D341Med (cell line): ENCODE measurements at regions not wholly inside any gene's neighbourhood (a gene's known extent, or its start where the extent isn't known, plus 50 kb on each side); places are given as distances from the start of the nearest gene placed in this dataset.
"Not testable (repeated sequence)": the region's sequence is repeated elsewhere in the genome, so short reads cannot be mapped to it uniquely, and the experiment has no call there.

Source experiments
- DNase-seq: peaks from one replicate; pipeline ENCODE4 v3.0.0; 2012; ENCODE audit warnings: low spot score

- no peak for DNase-seq
These were observed 226.6 kb upstream of the TENM4 start for GRCh38 chr11:79667380-79667779.

- DNase-seq: no peak
These were observed 222.2 kb upstream of the TENM4 start for GRCh38 chr11:79663017-79663416.

GRCh38 chr11:79661373-79661772 is 220.5 kb upstream of the TENM4 start:
- DNase-seq: no peak

GRCh38 chr11:79648766-79649520 is 208.1 kb upstream of the TENM4 start:
- DNase-seq: no peak

GRCh38 chr11:79637219-79637618 is 196.4 kb upstream of the TENM4 start:
- no peak for DNase-seq

- no peak for DNase-seq
These were observed 194.1 kb upstream of the TENM4 start for GRCh38 chr11:79634905-79635304.

GRCh38 chr11:79627281-79627680 is 186.5 kb upstream of the TENM4 start:
- no peak for DNase-seq

GRCh38 chr11:79626135-79627075 is 185.6 kb upstream of the TENM4 start:
- DNase-seq: no peak

GRCh38 chr11:79623375-79623774 is 182.5 kb upstream of the TENM4 start:
- no peak for DNase-seq

GRCh38 chr11:79617561-79617960 is 176.7 kb upstream of the TENM4 start:
- DNase-seq: no peak

- DNase-seq: no peak
These were observed 175.6 kb upstream of the TENM4 start for GRCh38 chr11:79616392-79616851.

GRCh38 chr11:79615425-79615824 is 174.6 kb upstream of the TENM4 start:
- no peak for DNase-seq

- no peak for DNase-seq
These were observed 169.8 kb upstream of the TENM4 start for GRCh38 chr11:79610678-79611077.

- no peak for DNase-seq
These were observed 169.3 kb upstream of the TENM4 start for GRCh38 chr11:79610139-79610538.

GRCh38 chr11:79609511-79609910 is 168.7 kb upstream of the TENM4 start:
- no peak for DNase-seq

- DNase-seq: not testable (repeated sequence)
These were observed 165.6 kb upstream of the TENM4 start for GRCh38 chr11:79606461-79606860.

- no peak for DNase-seq
These were observed 159.9 kb upstream of the TENM4 start for GRCh38 chr11:79600711-79601110.

- DNase-seq: no peak
These were observed 154.0 kb upstream of the TENM4 start for GRCh38 chr11:79594834-79595233.

GRCh38 chr11:79592824-79593223 is 152.0 kb upstream of the TENM4 start:
- no peak for DNase-seq

GRCh38 chr11:79592406-79592805 is 151.6 kb upstream of the TENM4 start:
- no peak for DNase-seq

GRCh38 chr11:79582434-79582833 is 141.6 kb upstream of the TENM4 start:
- no peak for DNase-seq

GRCh38 chr11:79579063-79579462 is 138.2 kb upstream of the TENM4 start:
- no peak for DNase-seq

GRCh38 chr11:79578116-79578515 is 137.3 kb upstream of the TENM4 start:
- no peak for DNase-seq
